Peyer's patch (tissue), 4 donors: ENCODE measurements at regions not wholly inside any gene's neighbourhood (a gene's known extent, or its start where the extent isn't known, plus 50 kb on each side); places are given as distances from the start of the nearest gene placed in this dataset.

ENCODE experiments used
- POLR2A ChIP-seq, 2 donors: fragments of 450-650 bp; IDR thresholded peaks; one replicate each; pipeline ENCODE4 v1.5.1; 2017; ENCODE audit warnings: antibody characterized with exemption in 2 of 2, mild to moderate bottlenecking in 2 of 2, moderate library complexity in 2 of 2
- TF ChIP-seq, protein P1 (sequence below), 6 experiments: fragments of 450-650 bp in 4 of 6; fragments of 200-600 bp in 2 of 6; sonication (generic) in 1 of 6; IDR thresholded peaks; one replicate each; pipeline ENCODE4 v1.5.1; 2017 to 2019; ENCODE audit warnings: antibody characterized with exemption in 6 of 6, mild to moderate bottlenecking in 3 of 6, moderate library complexity in 1 of 6

DNA sequence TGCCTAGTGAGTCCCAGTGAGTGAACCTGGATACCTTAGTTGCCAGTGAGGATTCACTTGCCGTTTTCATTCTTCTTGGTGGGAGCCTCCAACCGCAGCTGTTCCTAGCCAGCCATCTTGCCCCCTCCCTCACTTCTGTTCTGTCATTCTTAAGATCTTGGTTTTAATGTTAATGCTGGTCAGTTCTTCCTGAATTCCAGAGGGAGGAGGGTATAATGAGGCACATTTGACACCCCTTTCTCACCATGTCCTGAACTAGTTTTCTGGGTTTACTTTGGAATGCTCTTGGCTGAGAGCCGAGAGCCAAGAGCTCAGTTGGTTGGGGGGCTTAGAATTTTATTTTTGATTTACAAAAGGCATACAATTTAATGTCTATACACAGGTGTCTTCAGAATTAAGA is 78.5 kb upstream of the ADCY1 start:
- no peak for TF ChIP-seq POLR2A (IDR thresholded peaks at IDR 0.05)
- TF ChIP-seq, protein P1, sequence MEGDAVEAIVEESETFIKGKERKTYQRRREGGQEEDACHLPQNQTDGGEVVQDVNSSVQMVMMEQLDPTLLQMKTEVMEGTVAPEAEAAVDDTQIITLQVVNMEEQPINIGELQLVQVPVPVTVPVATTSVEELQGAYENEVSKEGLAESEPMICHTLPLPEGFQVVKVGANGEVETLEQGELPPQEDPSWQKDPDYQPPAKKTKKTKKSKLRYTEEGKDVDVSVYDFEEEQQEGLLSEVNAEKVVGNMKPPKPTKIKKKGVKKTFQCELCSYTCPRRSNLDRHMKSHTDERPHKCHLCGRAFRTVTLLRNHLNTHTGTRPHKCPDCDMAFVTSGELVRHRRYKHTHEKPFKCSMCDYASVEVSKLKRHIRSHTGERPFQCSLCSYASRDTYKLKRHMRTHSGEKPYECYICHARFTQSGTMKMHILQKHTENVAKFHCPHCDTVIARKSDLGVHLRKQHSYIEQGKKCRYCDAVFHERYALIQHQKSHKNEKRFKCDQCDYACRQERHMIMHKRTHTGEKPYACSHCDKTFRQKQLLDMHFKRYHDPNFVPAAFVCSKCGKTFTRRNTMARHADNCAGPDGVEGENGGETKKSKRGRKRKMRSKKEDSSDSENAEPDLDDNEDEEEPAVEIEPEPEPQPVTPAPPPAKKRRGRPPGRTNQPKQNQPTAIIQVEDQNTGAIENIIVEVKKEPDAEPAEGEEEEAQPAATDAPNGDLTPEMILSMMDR (IDR thresholded peaks at IDR 0.05), result no peak
